HG03469 (cell line): ENCODE measurements at regions not wholly inside any gene's neighbourhood (a gene's known extent, or its start where the extent isn't known, plus 50 kb on each side); places are given as distances from the start of the nearest gene placed in this dataset.
A peak's percentile ranks its signal among the peaks of the same experiment; 100 is the strongest.

ENCODE experiments used
- ATAC-seq: cut with Tn5 transposase; IDR thresholded peaks from one replicate; pipeline ENCODE4 v1.9.1; 2021; ENCODE audit warnings: mild to moderate bottlenecking, moderate library complexity, moderate number of reproducible peaks; ENCODE audit not compliant: unreplicated experiment

DNA sequence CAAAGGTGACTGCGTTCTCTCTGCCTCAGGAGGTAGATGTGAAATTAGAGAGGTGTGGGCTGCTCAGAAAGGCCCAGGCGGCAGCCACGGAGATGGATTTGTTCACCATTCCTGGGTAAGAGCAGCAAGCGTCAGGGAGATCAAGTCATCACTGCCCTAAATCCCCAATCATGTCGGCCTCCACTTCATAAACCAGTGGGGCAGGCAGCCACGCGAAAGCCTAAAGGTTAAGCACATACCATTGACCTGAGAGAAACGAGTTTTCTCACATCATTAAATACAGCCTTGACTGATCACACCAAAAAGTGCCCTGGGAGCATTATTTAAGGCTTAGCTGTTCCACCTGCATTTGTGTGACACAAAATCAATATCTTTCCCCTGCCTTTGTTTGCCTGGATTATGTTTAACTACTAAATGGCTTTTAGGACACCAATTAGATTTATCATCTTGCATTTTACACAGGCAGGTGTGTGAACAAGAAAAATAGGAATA is 50.7 kb upstream of the FOXB1 start:
- no peak for ATAC-seq

DNA sequence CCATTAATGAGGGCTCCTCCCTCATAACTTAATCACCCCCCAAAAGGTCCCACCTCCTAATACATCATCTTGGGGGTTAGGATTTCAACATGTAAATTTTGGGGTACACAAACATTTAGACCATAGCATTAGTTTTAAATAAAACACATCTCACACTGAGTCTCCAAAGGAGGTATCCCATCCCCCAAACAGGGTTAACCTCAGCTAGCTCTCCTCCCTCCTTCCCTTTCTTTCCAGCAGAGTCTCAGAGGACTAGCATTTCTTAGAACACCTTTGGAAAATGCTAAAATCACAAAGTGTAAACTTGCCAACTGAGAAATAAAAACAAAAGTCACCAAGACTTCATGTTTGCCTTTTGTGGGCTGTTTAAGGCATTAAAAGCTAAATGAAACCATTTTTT is 51.2 kb upstream of the FOXB1 start:
- no peak for ATAC-seq

- no peak for ATAC-seq
Observed at GRCh38 chr15:59950603-59951388, 53.3 kb upstream of the FOXB1 start.

- no peak for ATAC-seq
Observed at GRCh38 chr15:59948924-59949613, 55.0 kb upstream of the FOXB1 start.

GRCh38 chr15:59946084-59946483 is 58.0 kb upstream of the FOXB1 start:
- ATAC-seq: no peak

DNA sequence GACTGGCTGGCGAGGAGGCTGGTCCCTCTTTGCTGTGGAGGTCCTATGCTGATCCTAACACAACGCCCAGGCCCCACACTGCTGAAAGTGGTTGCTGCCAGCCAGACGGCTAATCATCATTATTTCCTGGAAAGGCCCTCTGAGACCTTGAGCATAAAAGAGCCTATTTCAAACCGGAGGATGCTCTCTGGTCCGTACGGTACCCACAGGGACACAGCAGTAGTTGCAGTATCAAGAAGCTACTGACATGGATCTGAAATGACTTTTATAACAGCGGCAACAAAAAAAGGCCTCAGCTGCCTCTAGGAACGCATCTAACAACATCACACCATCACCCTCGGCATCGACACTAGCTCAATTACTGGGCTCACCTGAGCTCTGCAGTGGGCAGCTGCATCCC is 59.1 kb upstream of the FOXB1 start:
- no peak for ATAC-seq

DNA sequence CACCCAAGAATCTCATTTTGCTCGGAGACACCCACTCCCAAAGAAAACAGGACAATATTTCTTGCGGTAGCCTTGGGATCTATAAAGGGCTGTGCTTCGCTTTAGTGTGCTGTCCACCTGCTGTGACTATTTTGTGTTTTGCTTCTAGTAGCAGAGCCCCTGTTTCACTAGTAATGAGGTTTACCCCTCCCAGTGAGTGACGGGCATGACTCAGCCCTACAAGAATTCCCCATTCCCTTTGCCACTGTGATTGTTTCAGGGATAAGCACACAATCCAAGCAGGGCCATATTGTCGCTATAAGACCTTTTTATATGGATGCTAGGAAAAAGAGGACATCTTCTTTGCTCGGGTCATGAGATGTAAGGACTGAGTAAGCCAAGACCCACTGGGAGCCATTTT is 62.5 kb upstream of the FOXB1 start:
- ATAC-seq: no peak

- no peak for ATAC-seq
Observed at GRCh38 chr15:59940928-59941327, 63.2 kb upstream of the FOXB1 start.

DNA sequence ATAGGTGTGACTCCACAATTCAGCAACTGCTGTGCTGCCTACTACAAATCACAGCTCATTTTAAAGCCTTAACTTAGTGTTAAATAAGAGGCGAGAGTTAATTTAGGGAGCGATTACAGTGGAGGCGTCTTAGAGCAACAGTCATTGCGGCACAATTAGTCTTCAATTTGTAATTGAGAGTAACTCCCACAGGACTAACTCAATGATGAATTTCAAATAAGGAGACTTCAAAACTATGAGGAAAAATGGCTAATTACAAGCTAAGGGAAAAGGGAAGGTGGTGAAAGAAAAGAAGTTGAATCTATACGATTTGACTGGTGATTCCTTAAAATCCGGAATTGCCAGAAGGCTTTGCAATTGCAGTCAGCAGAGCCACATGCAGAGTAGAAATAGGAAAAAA is 63.7 kb upstream of the FOXB1 start:
- no peak for ATAC-seq

GRCh38 chr15:59936741-59937140 is 67.4 kb upstream of the FOXB1 start:
- ATAC-seq: no peak

DNA sequence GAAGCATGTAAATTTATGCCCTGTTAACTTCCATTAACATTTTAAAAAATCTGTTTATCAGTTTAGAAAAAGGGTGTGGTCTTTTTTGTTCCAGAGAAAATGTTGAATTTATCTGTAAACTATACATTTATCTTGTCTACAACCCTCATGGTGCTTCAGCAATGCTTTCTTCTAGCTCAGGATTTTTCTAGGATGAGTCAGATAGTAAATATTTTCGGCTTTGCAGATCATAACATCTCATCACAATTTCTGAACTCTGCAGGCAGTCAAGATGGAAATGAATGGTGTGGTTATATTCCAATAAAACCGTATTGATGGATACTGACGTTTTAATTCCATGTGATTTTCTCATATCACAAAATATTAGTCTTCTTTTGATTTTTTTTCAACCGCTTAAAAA is 70.5 kb upstream of the FOXB1 start:
- no peak for ATAC-seq

DNA sequence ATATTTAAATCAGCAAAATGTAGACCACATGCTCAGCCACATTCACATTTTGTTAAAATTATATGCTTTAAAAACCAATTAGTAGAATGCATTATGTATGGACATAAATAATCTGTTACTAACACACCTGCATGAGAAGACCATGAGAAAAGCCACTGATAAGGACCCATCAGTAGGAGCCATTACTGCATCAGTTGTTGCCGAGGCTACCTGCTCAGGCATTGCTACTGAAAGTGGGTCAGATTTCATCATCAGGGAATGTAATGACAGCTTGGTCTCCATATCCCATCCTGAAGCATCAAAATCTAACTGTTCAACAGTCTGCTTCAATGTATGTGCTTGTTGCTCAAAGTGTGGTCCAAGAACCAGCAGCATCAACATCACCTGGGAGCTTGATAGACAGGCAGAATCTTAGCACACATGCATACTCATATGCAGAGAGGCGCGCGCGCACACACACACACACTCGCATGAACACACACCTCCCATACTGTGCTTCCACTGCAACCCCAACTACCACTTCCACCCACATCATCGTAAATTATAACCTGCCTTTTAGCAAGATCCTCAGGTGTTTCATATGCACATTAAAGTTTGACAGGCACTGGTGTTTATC is 72.4 kb upstream of the FOXB1 start:
- no peak for ATAC-seq

- no peak for ATAC-seq
Observed at GRCh38 chr15:59924812-59925522, 79.1 kb upstream of the FOXB1 start.

DNA sequence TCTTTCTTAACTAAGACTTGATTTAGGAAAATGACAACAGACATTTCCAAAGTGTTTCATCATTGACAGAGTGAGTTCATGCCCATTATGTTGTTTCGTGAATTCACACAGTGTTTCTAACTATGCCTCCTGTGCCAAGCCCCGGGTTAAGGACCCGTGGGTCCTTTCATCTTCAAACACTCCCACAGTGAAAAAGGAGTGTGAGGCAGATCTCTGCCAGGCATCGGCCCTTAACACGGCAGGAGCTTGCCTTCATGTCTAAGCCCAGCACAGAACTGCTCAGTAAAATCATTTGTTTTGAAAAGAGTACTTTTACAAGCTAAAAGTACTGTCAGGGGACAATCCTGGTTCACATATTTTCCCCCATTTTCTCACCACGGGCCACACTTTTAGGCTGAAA is 80.0 kb upstream of the FOXB1 start:
- ATAC-seq: no peak

GRCh38 chr15:59923508-59923907 is 80.6 kb upstream of the FOXB1 start:
- no peak for ATAC-seq

DNA sequence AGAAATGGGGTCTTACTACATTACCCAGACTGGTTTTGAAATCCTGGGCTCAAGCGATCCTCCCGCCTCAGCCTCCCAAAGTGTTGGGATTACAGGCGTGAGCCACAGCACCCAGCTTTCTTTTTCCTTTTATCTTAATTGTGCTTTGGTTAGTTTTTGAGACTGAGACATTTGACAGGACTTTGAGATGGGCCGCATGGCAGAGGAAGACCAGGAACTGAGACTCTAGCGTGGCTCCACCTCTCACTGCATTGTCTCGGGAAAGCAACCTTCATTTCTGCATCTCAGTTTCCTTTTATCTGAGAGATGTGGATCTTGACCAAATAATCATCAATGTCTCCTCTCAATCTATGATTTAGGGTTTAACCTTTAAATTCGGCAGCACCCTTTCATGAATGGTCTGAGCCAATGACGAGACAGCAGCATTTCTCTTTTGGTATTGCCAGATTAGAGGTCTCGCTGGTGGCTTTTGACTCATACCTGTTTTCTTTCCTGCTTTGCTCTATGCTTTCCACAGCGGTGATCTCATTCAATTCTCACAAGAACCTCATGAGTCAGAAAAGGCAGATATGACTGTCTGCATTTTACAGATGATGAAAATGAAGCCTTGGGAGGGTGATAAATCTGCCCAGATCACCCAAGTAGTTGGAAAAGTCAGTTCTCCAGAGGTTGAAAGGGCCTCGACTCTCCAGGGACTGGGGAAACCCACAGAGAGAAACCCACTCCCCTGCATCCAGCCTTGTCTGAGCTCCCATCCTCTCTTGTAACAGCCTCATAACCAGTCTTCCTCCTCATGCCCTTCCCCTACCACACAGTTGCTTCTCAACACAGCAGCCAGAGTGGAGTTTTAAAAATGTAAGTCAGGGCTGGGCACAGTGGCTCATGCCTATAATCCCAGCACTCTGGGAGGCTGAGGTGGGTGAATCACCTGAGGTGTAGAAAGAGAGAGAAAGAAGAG is 84.8 kb upstream of the FOXB1 start:
- peak; percentile 82 for ATAC-seq

DNA sequence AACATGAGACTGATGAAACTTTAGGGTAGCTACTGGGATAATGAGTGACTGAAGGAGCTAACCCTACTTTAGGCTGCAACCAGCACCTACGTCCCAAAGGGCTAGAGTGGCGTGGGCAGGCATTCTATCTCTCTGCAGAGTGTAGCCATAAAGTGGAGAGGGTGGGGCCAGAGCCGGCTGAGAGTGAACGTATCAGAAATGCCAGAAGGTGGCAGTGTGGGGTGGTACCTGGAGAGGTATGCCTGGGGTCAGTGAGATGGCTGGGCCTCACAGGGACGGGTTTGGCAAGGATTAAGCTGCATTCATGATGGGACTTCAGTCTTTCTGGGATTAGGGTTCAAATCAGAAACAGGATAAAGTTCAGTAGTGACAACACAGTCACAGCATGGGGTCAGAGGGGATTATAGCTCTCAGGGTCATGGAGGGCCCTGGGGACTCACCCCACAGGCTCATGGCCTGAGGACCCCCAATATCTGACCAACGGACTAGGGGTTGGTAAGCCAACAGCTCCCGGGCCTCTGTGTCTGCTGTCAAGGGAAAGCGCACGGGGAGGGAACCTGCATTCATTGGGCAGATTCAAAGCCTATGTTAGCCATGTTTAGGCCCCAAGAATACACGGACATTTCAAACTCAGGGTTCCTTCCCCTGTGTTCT is 86.5 kb upstream of the FOXB1 start:
- ATAC-seq: peak; percentile 52

DNA sequence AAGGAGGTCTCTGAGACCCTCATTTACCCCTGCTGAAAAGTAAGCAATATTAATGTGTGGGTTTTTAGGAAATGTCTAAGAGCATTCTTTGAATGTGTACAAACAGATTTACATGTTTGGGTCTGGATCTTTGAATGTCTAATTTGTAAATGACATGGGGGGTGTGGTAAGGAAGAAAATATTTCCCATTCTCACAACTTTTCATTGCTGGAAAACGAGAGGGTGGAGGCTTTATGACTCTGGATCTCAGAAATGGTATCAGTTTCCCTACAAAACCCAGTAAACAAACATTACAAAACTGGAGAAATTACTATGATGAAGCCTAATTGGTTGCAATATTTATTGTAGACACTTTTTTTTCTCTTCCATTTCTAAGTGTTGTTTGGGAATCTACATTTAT is 98.1 kb upstream of the FOXB1 start:
- no peak for ATAC-seq

DNA sequence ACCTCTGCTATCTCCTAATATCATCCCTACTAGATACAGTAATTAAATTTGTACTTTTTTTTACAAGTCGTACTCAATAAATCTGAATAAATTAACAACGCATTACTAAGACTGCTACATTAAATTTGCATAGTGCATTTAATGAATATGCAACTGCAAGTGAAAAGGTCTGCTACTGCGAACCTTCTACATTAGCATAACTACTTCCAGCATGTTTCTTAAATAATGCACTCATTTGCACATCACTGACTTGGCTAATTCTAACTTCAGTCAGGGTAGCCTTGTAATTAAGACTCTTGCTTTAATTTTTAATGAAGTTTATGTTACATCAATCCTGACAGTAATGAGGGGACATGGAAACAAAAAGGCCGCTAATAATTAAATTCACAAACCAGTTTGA is 98.9 kb upstream of the FOXB1 start:
- ATAC-seq: no peak
